RWPE2 (cell line): ENCODE measurements at regions not wholly inside any gene's neighbourhood (a gene's known extent, or its start where the extent isn't known, plus 50 kb on each side); places are given as distances from the start of the nearest gene placed in this dataset.

Experiments used
- ATAC-seq: fragments of 200-7000 bp; cut with Tn5 transposase; 3 replicates; pipeline ENCODE4 v1.9.1; 2021; ENCODE audit warnings: low read depth
- DNase-seq: peaks from one replicate; pipeline ENCODE4 v3.0.0-alpha.2; 2020; ENCODE audit warnings: low spot score
- H3K27ac ChIP-seq: fragments of 450-650 bp; 2 replicates; pipeline ENCODE4 v1.5.1; 2017; ENCODE audit warnings: mild to moderate bottlenecking; ENCODE audit not compliant: poor library complexity, severe bottlenecking
- H3K27me3 ChIP-seq: fragments of 250-450 bp; sonication (Bioruptor Pico); 2 replicates; pipeline ENCODE4 v1.5.1; 2021; ENCODE audit warnings: mild to moderate bottlenecking, moderate library complexity; ENCODE audit not compliant: insufficient read depth, poor library complexity, severe bottlenecking
- H3K36me3 ChIP-seq: fragments of 250-450 bp; sonication (Bioruptor Pico); 2 replicates; pipeline ENCODE4 v1.5.1; 2020; ENCODE audit warnings: low read depth, mild to moderate bottlenecking, moderate library complexity
- H3K4me1 ChIP-seq: fragments of 250-450 bp; sonication (Bioruptor Pico); 2 replicates; pipeline ENCODE4 v1.5.1; 2021; ENCODE audit warnings: mild to moderate bottlenecking, moderate library complexity; ENCODE audit not compliant: insufficient read depth, poor library complexity, severe bottlenecking
- H3K4me3 ChIP-seq: fragments of 250-450 bp; sonication (Bioruptor Pico); 2 replicates; pipeline ENCODE4 v1.5.1; 2021; ENCODE audit warnings: mild to moderate bottlenecking, moderate library complexity; ENCODE audit not compliant: severe bottlenecking
- H3K9me3 ChIP-seq: fragments of 250-450 bp; sonication (Bioruptor Pico); 2 replicates; pipeline ENCODE4 v1.5.1; 2021; ENCODE audit warnings: mild to moderate bottlenecking, moderate library complexity; ENCODE audit not compliant: severe bottlenecking
- TF ChIP-seq, protein P1 (sequence below): fragments of 450-650 bp; IDR thresholded peaks from one replicate; pipeline ENCODE4 v1.5.1; 2017; ENCODE audit warnings: mild to moderate bottlenecking, moderate library complexity; ENCODE audit not compliant: poor library complexity, severe bottlenecking

DNA sequence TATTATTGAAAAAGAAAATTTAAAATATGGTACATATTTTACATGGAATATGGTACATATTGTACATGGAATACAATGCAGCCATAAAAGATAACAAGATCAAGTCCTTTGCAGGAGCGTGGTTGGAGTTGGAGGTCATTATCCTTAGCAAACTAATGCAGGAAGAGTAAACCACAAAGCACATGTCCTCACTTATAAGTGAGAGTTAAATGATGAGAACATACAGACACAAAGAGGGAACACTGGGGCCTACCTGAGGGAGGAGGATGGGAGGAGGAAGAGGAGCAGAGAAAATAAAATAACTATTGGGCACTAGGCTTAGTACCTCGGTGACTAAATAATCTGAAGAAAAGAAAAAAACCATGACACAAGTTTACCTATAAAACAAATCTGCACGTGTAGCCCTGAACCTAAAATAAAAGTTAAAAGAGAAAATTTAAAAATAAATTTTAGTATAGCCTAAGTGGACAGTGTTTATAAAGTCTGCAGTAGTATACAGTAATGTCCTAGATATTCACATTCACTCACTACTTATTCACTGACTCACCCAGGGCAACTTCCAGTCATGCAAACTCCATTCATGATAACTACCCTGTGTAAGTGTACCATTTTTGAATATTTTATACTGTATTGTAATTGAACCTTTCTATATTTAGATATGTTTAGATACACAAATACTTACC, 204.4 kb downstream of the FAM76B start:
- Histone ChIP-seq H3K27ac (no peak overlapping the region), H3K36me3 (no peaks in the 10 kb centered on the region), H3K4me1 (no peaks in the 10 kb centered on the region), H3K4me3 (no peak overlapping the region), H3K27me3 (no peaks in the 10 kb centered on the region), H3K9me3 (no peaks in the 10 kb centered on the region)
- DNase-seq (no peak), ATAC-seq (peak; percentile 78; the same call in 2 of the 3 replicates)
- TF ChIP-seq, protein P1, sequence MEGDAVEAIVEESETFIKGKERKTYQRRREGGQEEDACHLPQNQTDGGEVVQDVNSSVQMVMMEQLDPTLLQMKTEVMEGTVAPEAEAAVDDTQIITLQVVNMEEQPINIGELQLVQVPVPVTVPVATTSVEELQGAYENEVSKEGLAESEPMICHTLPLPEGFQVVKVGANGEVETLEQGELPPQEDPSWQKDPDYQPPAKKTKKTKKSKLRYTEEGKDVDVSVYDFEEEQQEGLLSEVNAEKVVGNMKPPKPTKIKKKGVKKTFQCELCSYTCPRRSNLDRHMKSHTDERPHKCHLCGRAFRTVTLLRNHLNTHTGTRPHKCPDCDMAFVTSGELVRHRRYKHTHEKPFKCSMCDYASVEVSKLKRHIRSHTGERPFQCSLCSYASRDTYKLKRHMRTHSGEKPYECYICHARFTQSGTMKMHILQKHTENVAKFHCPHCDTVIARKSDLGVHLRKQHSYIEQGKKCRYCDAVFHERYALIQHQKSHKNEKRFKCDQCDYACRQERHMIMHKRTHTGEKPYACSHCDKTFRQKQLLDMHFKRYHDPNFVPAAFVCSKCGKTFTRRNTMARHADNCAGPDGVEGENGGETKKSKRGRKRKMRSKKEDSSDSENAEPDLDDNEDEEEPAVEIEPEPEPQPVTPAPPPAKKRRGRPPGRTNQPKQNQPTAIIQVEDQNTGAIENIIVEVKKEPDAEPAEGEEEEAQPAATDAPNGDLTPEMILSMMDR: no peak

DNA sequence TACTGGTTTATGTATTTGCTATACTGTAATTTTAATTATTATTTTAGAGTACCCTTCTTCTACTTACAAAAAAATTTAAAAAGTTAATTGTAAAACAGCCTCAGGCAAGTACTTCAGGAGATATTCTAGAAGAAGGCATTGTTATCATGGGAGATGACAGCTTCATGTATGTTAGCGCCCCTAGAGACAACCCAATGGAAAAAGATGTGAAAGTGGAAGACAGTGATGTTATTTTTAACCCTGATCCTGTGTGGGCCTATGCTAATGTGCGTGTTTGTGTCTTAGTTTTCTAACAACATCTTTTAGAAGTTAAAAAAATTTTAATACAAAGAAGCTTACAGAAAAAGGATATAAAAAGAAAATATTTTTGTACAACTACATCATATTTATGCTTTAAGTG, 205.0 kb downstream of the FAM76B start:
- ATAC-seq (no peak), DNase-seq (no peak)
- Histone ChIP-seq H3K36me3 (no peaks in the 10 kb centered on the region), H3K4me1 (no peaks in the 10 kb centered on the region), H3K9me3 (no peaks in the 10 kb centered on the region), H3K27ac (no peak overlapping the region), H3K27me3 (no peaks in the 10 kb centered on the region), H3K4me3 (no peak overlapping the region)
- TF ChIP-seq, protein P1: no peak

DNA sequence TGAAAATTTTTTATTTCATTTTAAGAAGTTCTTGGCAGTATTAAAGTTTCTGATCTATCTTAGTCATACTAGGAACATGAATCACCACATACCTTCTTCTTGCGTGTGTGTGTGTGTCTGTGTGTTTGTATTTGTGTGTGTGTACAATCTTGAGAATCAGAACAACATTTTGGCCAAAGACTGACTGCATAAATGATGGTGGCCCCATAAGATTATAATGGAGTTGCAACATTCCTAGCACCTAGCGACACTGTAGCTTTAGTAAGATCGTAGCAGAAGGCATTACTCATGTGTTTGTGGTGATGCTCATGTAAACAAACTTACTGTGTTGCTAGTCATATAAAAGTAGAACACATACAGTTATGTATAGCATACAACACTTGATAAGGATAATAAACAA, 205.4 kb downstream of the FAM76B start:
- Histone ChIP-seq H3K4me3 (no peak overlapping the region), H3K36me3 (no peaks in the 10 kb centered on the region), H3K4me1 (no peaks in the 10 kb centered on the region), H3K9me3 (no peaks in the 10 kb centered on the region), H3K27me3 (no peaks in the 10 kb centered on the region), H3K27ac (no peak overlapping the region)
- no peak for DNase-seq
- TF ChIP-seq, protein P1: no peak
- ATAC-seq: no peak

DNA sequence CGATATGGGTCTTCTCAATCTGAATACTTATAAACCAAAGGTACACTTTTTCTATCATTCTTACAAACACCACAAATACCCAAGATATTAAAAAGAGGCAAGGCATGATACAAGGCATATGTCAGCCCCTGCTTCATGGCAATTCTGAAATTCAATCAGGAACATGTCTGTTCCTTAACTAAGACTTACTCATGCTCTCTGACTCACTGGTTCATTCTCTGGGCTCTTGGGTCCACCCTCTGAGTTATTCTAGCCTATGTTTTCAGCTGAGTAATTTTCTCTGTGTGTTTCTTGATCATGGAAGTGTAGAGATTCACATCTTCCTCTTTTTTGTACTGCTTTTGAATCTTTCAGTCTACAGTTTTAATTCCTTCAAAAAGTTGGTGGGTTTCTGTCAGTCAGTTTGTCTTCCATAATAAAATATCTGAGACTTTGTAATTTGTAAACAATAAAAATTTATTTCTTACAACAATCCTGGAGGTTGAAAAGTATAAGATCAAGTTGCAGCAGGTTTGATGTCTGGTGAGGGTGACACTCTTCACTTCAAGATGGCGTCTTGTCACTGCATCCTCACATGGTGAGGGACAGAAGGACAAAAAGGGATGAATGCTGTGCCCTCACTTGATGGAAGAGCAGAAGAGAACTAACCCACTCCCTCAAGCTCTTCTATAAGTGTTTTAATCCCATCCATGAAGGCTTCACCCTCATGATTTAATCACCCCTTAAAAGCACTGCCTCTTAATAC, 211.7 kb downstream of the FAM76B start:
- Histone ChIP-seq H3K27ac (no peak overlapping the region), H3K36me3 (no peaks in the 10 kb centered on the region), H3K4me1 (peaks cover 8% of the 10 kb centered on the region), H3K9me3 (no peaks in the 10 kb centered on the region), H3K27me3 (no peaks in the 10 kb centered on the region), H3K4me3 (no peak overlapping the region)
- TF ChIP-seq, protein P1: peak; percentile 10
- DNase-seq (no peak), ATAC-seq (peak; percentile 100)
